ENCODE measurements at regions not wholly inside any gene's neighbourhood (a gene's known extent, or its start where the extent isn't known, plus 50 kb on each side); places are given as distances from the start of the nearest gene placed in this dataset.
"Not testable (repeated sequence)": the region's sequence is repeated elsewhere in the genome, so short reads cannot be mapped to it uniquely, and the experiment has no call there.

- Histone ChIP-seq H3K9ac (ENCODE audit: insufficient read depth, low read length, poor library complexity, severe bottlenecking) (no peak overlapping the region), H3K4me2 (replicated peaks; ENCODE audit: extremely low read depth, low read length, poor library complexity, severe bottlenecking) (no peak overlapping the region), H3K4me3 (replicated peaks in 1 of 3; ENCODE audit: low read depth in 2 of 3, low read length in 3 of 3) (no peak overlapping the region), H4K20me1 (ENCODE audit: insufficient read depth, low read length) (no peaks in the 10 kb centered on the region), H3K9me3 (replicated peaks in 1 of 2; ENCODE audit: control insufficient read depth in 1 of 2, insufficient read depth in 1 of 2, low read length in 2 of 2) (no peaks in the 10 kb centered on the region), H3K36me3 (replicated peaks in 1 of 2; ENCODE audit: control insufficient read depth in 1 of 2, insufficient read depth in 2 of 2, low read length in 2 of 2) (no peaks in the 10 kb centered on the region), H3K79me2 (ENCODE audit: insufficient read depth, low read length) (no peaks in the 10 kb centered on the region), H3K4me1 (ENCODE audit: control insufficient read depth in 1 of 2, insufficient read depth in 2 of 2, low read length in 2 of 2) (no peaks in the 10 kb centered on the region), H3K27ac (ENCODE audit: low read depth in 1 of 2, low read length in 2 of 2) (no peak overlapping the region), H3K27me3 (ENCODE audit: control insufficient read depth in 2 of 2, insufficient read depth in 2 of 2, low read length in 2 of 2) (no peaks in the 10 kb centered on the region), H2AFZ (ENCODE audit: insufficient read depth, low read depth, low read length, poor library complexity, severe bottlenecking) (no peak overlapping the region)
- no peaks in the 10 kb centered on the region for H3K27me3 Mint-ChIP-seq (ENCODE audit: low read depth in 3 of 3)
- H3K9me3 Mint-ChIP-seq: peaks cover 0 to 5% (median 3%) of the 10 kb centered on the region in 7 donors
- no peak for DNase-seq
- H3K36me3 Mint-ChIP-seq: no peaks in the 10 kb centered on the region
- H3K27ac Mint-ChIP-seq: no peak overlapping the region
- H3K4me1 Mint-ChIP-seq: no peaks in the 10 kb centered on the region
- no peak overlapping the region for H3K4me3 Mint-ChIP-seq
- intact Hi-C loops (cut with micrococcal nuclease): no loop called here
- TF ChIP-seq CTCF (IDR thresholded peaks at IDR 0.05): no peak
Measured at GRCh38 chr3:40901796-40902195, 297.5 kb upstream of the CTNNB1 start.

DNA sequence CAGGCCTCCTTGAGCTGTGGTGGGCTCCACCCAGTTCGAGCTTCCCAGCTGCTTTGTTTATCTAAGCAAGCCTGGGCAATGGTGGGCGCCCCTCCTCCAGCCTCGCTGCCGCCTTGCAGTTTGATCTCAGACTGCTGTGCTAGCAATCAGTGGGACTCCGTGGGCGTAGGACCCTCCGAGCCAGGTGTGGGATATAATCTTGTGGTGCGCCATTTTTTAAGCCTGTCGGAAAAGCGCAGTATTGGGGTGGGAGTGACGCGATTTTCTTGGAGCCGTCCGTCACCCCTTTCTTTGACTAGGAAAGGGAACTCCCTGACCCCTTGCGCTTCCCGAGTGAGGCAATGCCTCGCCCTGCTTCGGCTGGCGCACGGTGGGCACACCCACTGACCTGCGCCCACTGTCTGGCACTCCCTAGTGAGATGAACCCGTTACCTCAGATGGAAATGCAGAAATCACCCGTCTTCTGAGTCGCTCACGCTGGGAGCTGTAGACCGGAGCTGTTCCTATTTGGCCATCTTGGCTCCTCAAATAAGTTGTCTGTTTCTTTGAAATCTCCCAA lies 291.3 kb upstream of the CTNNB1 start:
- H3K27me3 Mint-ChIP-seq (ENCODE audit: low read depth in 3 of 3); H3K79me2 ChIP-seq (ENCODE audit: insufficient read depth, low read length); H3K27ac ChIP-seq (ENCODE audit: low read depth in 1 of 2, low read length in 2 of 2); H3K9ac ChIP-seq (ENCODE audit: insufficient read depth, low read length, poor library complexity, severe bottlenecking); H3K4me2 ChIP-seq (replicated peaks; ENCODE audit: extremely low read depth, low read length, poor library complexity, severe bottlenecking); DNase-seq; H3K4me1 Mint-ChIP-seq; H3K4me3 ChIP-seq (replicated peaks in 1 of 3; ENCODE audit: low read depth in 2 of 3, low read length in 3 of 3); H4K20me1 ChIP-seq (ENCODE audit: insufficient read depth, low read length); intact Hi-C loops (cut with micrococcal nuclease); H3K36me3 Mint-ChIP-seq; H3K27me3 ChIP-seq (ENCODE audit: control insufficient read depth in 2 of 2, insufficient read depth in 2 of 2, low read length in 2 of 2); H3K4me1 ChIP-seq (ENCODE audit: control insufficient read depth in 1 of 2, insufficient read depth in 2 of 2, low read length in 2 of 2); H2AFZ ChIP-seq (ENCODE audit: insufficient read depth, low read depth, low read length, poor library complexity, severe bottlenecking); H3K36me3 ChIP-seq (replicated peaks in 1 of 2; ENCODE audit: control insufficient read depth in 1 of 2, insufficient read depth in 2 of 2, low read length in 2 of 2): not testable (repeated sequence)
- 97% methylated on average over 17 of the region's 26 CpGs for WGBS (ENCODE audit: insufficient coverage)
- peaks cover 0 to 12% of the 10 kb centered on the region in 2 donors for H3K9me3 ChIP-seq (replicated peaks in 1 of 2; ENCODE audit: control insufficient read depth in 1 of 2, insufficient read depth in 1 of 2, low read length in 2 of 2)
- H3K27ac Mint-ChIP-seq: peak overlapping the region in 1 of 7 donors; percentile 69
- peak overlapping the region in 1 of 2 donors; percentile 56 for H3K4me3 Mint-ChIP-seq
- H3K9me3 Mint-ChIP-seq: peaks cover 0 to 14% (median 8%) of the 10 kb centered on the region in 7 donors

Data from CD14-positive monocyte (primary cell).